ENCODE measurements at regions not wholly inside any gene's neighbourhood (a gene's known extent, or its start where the extent isn't known, plus 50 kb on each side); places are given as distances from the start of the nearest gene placed in this dataset.

DNA sequence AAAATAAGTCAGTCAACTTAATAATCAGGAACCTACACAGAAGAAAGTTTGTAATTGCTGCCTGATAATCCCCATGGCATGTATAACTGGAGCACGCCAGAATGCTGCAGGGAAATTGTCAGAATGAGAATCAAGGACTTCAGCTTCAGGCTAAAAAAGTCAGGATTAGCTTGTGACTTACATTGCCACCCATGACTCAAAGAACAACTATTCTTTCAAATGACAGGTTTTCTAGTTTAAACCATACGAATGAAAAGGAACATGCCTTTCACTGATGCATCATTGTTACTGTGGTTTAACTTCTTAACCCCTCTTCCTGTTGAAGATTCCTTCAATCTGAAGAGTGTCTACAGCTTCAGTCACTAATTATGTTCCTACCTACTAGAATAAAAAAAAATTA is 112.4 kb downstream of the ISL1 start:
- no peak for TF ChIP-seq GATA2 (IDR thresholded peaks at IDR 0.05; ENCODE audit: low read depth, low read length)
- no peak for TF ChIP-seq GATA3 (IDR thresholded peaks at IDR 0.05; ENCODE audit: low read depth, low read length)

GRCh38 chr5:51517838-51518237 is 134.6 kb downstream of the ISL1 start:
- peak; percentile 54 for TF ChIP-seq GATA3 (IDR thresholded peaks at IDR 0.05; ENCODE audit: low read depth, low read length)
- no peak for TF ChIP-seq GATA2 (IDR thresholded peaks at IDR 0.05; ENCODE audit: low read depth, low read length)

DNA sequence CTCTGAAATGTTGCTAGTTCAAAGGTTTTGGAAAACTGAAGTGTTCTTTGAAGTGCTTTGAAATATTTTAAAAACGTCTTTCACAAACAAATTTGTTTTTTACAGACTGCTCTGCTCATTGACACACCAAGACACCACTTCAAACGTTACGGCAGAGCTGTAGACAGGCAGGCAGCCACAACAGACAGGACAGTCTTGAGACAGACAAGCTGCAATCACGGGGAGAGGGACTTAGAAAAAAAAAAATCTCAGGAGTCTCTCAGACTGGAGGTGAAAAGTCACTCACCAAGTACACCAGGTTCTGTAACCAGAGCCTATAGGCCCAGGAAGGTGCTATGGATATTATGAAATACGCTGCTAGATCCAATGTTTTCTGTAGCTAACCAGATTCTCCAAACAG is 135.4 kb downstream of the ISL1 start:
- TF ChIP-seq GATA2 (IDR thresholded peaks at IDR 0.05; ENCODE audit: low read depth, low read length) = no peak
- TF ChIP-seq GATA3 (IDR thresholded peaks at IDR 0.05; ENCODE audit: low read depth, low read length) = no peak

- no peak for TF ChIP-seq GATA3 (IDR thresholded peaks at IDR 0.05; ENCODE audit: low read depth, low read length)
- TF ChIP-seq GATA2 (IDR thresholded peaks at IDR 0.05; ENCODE audit: low read depth, low read length) = no peak
Measured at GRCh38 chr5:51521583-51521982, 138.3 kb downstream of the ISL1 start.

- TF ChIP-seq GATA2 (IDR thresholded peaks at IDR 0.05; ENCODE audit: low read depth, low read length) (no peak), GATA3 (IDR thresholded peaks at IDR 0.05; ENCODE audit: low read depth, low read length) (no peak)
Measured at GRCh38 chr5:51539232-51539631, 156.0 kb downstream of the ISL1 start.

GRCh38 chr5:51544031-51544785 is 161.0 kb downstream of the ISL1 start:
- no peak for TF ChIP-seq GATA3 (IDR thresholded peaks at IDR 0.05; ENCODE audit: low read depth, low read length)
- TF ChIP-seq GATA2 (IDR thresholded peaks at IDR 0.05; ENCODE audit: low read depth, low read length) = no peak

DNA sequence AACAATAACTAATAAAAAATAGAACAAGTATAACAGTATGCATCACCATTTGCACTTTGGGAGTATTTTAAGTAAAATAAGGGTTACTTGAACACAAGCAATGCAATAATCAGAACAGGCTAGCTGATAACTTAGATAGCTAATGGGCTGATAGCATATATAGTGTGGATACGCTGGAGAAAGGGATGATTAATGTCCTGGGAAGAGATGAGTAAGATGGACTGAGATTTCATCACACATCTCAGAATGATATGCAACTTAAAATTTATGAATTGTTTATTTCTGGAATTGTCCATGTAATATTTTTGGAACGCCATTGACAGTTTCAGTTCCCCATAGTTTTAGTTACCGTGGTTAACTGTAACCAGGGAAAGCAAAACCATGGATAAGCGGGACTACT is 173.6 kb downstream of the ISL1 start:
- TF ChIP-seq GATA3 (IDR thresholded peaks at IDR 0.05; ENCODE audit: low read depth, low read length) = no peak
- TF ChIP-seq GATA2 (IDR thresholded peaks at IDR 0.05; ENCODE audit: low read depth, low read length) = no peak

GRCh38 chr5:51558682-51559081 is 175.4 kb downstream of the ISL1 start:
- TF ChIP-seq GATA3 (IDR thresholded peaks at IDR 0.05; ENCODE audit: low read depth, low read length) (peak; percentile 67), GATA2 (IDR thresholded peaks at IDR 0.05; ENCODE audit: low read depth, low read length) (no peak)

- TF ChIP-seq GATA2 (IDR thresholded peaks at IDR 0.05; ENCODE audit: low read depth, low read length) (no peak), GATA3 (IDR thresholded peaks at IDR 0.05; ENCODE audit: low read depth, low read length) (no peak)
Measured at GRCh38 chr5:51559339-51559738, 176.1 kb downstream of the ISL1 start.

GRCh38 chr5:51559921-51560658 is 176.8 kb downstream of the ISL1 start:
- peak; percentile 97 for TF ChIP-seq GATA3 (IDR thresholded peaks at IDR 0.05; ENCODE audit: low read depth, low read length)
- TF ChIP-seq GATA2 (IDR thresholded peaks at IDR 0.05; ENCODE audit: low read depth, low read length) = no peak

DNA sequence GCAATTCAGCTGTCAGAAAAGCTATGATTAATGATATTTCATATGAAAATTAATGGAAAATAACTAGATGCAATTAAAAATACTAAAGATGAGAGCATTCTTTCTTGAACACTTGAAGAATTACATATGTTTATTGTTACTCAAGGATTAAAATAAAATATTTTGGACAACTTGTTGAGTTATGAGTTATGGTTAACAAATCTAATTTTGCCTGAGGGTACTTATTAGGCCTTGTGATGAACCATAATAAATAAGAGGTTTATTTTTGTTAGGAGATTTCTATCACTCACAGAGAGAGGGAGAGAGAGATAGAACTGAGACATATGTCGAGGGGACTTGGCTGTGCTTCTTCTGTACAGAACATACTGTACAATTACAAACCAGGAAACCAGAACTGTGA is 183.7 kb downstream of the ISL1 start:
- TF ChIP-seq GATA2 (IDR thresholded peaks at IDR 0.05; ENCODE audit: low read depth, low read length) = no peak
- TF ChIP-seq GATA3 (IDR thresholded peaks at IDR 0.05; ENCODE audit: low read depth, low read length) = no peak

- peak; percentile 78 for TF ChIP-seq GATA3 (IDR thresholded peaks at IDR 0.05; ENCODE audit: low read depth, low read length)
- peak; percentile 40; the same call in 1 of the 2 replicates for TF ChIP-seq GATA2 (IDR thresholded peaks at IDR 0.05; ENCODE audit: low read depth, low read length)
Measured at GRCh38 chr5:51567636-51568035, 184.4 kb downstream of the ISL1 start.

GRCh38 chr5:51573835-51574234 is 190.6 kb downstream of the ISL1 start:
- TF ChIP-seq GATA3 (IDR thresholded peaks at IDR 0.05; ENCODE audit: low read depth, low read length) (no peak), GATA2 (IDR thresholded peaks at IDR 0.05; ENCODE audit: low read depth, low read length) (no peak)

- TF ChIP-seq GATA2 (IDR thresholded peaks at IDR 0.05; ENCODE audit: low read depth, low read length) = no peak
- TF ChIP-seq GATA3 (IDR thresholded peaks at IDR 0.05; ENCODE audit: low read depth, low read length) = no peak
Measured at GRCh38 chr5:51582871-51583394, 199.7 kb downstream of the ISL1 start.

- TF ChIP-seq GATA2 (IDR thresholded peaks at IDR 0.05; ENCODE audit: low read depth, low read length) (no peak), GATA3 (IDR thresholded peaks at IDR 0.05; ENCODE audit: low read depth, low read length) (no peak)
Measured at GRCh38 chr5:51598026-51598425, 214.8 kb downstream of the ISL1 start.
